Dedifferentiated amniotic fluid mesenchymal stem cell (primary cell): ENCODE measurements at regions not wholly inside any gene's neighbourhood (a gene's known extent, or its start where the extent isn't known, plus 50 kb on each side); places are given as distances from the start of the nearest gene placed in this dataset.
A peak's percentile ranks its signal among the peaks of the same experiment; 100 is the strongest.
"Not testable (repeated sequence)": the region's sequence is repeated elsewhere in the genome, so short reads cannot be mapped to it uniquely, and the experiment has no call there.

Source experiments
- DNase-seq: peaks from one replicate; pipeline ENCODE4 v3.0.0-alpha.2; 2016; ENCODE audit errors: extremely low spot score

GRCh38 chr2:173468266-173468793, 113.7 kb downstream of the CDCA7 start:
- no peak for DNase-seq

DNA sequence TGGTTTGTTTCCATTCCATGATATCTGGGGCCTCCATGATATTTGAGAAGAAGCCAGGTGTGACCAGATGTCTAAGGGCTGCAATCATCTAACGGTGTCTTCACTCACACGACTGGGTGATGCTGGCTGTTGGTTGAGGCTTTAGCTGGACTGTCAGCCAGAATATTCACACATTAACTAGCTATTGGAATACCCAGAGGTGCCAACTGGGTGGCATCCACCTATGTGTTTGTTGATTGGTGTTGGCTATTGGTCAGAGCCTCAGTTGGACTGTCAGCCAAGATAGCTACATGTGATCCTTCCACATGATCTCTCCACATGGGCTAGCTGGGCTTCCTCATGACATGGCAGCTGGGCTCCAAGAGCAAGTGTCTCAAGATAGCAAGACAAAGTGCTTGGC, 117.4 kb downstream of the CDCA7 start:
- no peak for DNase-seq

DNA sequence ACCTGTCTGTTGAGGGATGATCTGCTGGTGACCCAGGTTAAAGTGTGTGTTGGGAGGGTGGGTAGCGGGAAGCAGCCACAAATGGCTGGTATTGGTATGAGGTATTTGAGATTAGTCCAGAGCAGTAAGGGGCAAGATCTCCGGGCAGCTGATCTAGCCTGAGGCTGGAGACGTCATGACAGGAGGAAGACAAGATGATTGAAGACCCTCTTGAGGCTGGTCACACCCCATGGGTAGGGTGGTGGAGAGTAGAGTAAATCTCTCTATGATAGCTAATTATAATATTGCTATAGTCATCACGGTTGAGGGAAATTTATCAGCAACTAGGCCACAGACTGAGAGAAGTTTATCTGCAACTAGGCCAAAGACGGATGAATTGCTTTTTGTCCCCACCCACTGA, 128.5 kb downstream of the CDCA7 start:
- no peak for DNase-seq

- no peak for DNase-seq
These were observed 134.2 kb downstream of the CDCA7 start for GRCh38 chr2:173488861-173489260.

- DNase-seq = no peak
These were observed 136.7 kb downstream of the CDCA7 start for GRCh38 chr2:173491418-173491817.

- DNase-seq = no peak
These were observed 139.2 kb downstream of the CDCA7 start for GRCh38 chr2:173493874-173494273.

DNA sequence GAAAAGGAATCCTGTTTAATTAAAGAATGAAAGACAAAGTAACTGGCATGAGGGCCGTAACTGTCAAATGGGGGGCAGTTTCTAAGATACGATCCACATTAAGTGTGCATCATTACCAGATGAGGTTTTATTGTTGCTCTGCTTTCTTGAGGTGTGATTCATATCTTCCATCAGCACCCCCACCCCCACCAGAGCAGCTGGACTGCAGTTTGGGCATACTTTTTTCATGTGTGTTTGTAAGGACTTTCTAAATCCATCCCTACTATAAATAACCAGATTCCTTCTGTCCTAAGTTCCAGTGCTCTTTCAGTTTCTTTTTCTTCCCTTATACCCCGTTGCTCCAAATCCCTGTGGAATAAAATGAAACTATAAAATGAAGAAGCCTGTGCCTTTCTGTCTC, 142.1 kb downstream of the CDCA7 start:
- DNase-seq = peak; percentile 17

DNA sequence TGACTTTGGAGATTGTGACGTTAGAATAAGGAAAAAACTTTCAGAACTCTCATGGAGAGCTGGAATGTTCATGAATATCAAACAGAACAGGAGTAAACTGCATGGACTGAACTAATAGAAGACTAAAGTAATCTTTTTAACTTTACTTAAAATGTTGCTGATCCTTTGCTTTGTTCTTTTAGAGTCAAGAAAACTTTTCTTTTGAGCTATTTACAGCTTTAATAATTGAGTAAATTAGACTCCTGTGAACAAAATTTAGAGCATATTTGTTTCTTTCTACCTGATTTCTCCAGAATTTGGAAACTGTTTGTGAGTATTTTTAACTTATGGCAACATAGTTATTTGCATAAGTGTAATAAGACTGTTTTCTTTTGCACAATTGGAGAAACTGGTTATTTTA, 146.3 kb downstream of the CDCA7 start:
- no peak for DNase-seq

GRCh38 chr2:173502296-173502695, 147.6 kb downstream of the CDCA7 start:
- DNase-seq = no peak

GRCh38 chr2:173511357-173511756, 156.7 kb downstream of the CDCA7 start:
- no peak for DNase-seq

GRCh38 chr2:173511942-173512341, 157.3 kb downstream of the CDCA7 start:
- DNase-seq = no peak

DNA sequence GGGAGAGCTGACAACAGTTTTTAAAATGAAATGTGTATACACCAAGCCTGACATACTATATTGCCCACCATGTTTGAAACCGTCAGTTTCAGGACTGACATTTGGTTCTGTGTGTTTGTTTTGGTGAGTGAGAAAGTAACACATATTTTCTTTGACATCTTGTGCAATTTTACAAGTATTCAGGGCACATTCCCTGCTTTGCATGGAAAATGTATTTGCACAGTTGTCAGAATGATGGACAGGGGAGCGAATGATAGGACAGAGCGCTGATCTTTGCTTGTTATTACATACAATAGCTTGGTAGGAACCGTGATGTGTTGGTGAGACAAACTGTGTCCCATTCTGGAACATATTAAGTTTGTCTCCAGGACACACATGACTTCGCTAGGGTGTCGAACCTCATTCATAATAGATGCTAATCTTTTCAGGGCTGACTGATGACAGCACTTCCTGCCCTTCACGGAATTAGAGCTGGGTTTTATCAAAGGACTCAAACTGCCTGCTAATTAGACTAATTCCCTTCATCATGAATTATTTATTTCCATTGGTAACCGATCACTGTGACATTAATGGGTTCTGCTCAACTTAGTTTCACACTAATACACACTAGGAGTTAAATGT, 158.5 kb downstream of the CDCA7 start:
- no peak for DNase-seq

DNA sequence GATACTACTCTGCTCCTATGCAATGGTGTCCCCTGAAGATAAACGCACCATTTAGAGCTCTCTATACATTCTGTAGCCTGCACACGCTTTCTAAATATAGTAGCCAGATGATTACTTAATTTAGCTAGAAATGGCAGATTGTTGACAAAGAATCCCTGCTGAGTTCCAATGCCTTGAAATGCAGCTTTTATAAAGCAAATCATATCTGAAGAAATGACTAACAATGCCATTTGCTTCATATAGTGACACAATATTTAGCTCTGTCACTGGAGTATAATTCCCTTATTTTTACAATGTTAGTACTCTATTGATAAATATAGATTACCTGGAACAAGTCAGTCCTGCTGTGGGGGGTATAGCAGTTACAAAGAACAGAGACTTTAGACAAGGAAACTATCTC, 166.2 kb downstream of the CDCA7 start:
- no peak for DNase-seq

- DNase-seq = no peak
These were observed 166.9 kb downstream of the CDCA7 start for GRCh38 chr2:173521450-173522192.

DNA sequence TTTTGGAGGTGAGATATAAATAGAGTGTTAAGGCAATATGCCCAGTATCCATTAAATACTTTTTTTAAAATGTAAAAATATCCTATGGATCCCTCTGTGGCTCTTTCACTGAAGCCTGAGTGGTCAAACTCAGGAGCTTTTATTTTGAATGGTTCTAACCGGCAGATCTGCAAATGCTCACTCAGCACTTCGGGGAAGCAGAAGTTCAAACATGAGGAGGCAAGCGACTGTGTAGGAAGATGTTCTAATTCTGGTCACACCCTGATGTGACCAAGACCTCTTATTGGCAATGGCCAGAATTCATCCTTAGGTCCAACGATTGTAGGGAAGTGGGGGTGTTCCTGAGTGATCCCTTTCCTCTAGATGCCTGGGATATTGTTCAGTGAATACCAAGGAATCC, 168.8 kb downstream of the CDCA7 start:
- DNase-seq = no peak

- DNase-seq = no peak
These were observed 169.7 kb downstream of the CDCA7 start for GRCh38 chr2:173524256-173524955.

DNA sequence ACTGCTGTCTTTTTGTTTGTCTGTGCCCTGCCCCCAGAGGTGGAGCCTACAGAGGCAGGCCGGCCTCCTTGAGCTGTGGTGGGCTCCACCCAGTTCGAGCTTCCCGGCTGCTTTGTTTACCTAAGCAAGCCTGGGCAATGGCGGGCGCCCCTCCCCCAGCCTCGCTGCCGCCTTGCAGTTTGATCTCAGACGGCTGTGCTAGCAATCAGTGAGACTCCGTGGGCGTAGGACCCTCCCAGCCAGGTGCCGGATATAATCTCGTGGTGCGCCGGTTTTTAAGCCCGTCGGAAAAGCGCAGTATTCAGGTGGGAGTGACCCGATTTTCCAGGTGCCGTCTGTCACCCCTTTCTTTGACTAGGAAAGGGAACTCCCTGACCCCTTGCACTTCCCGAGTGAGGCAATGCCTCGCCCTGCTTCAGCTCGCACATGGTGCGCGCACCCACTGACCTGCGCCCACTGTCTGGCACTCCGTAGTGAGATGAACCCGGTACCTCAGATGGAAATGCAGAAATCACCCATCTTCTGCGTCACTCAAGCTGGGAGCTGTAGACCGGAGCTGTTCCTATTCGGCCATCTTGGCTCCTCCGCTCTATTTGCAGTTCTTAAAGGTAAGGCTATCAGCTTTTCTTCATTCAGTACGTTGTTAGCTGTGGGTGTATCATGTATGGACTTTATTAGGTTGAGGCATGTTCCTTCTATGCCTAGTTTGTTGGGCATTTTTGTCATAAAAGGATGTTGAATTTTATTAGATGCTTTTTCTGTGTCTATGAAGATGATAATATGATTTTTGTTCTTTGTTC, 178.3 kb downstream of the CDCA7 start:
- DNase-seq = not testable (repeated sequence)

- no peak for DNase-seq
These were observed 183.0 kb downstream of the CDCA7 start for GRCh38 chr2:173537694-173538093.

DNA sequence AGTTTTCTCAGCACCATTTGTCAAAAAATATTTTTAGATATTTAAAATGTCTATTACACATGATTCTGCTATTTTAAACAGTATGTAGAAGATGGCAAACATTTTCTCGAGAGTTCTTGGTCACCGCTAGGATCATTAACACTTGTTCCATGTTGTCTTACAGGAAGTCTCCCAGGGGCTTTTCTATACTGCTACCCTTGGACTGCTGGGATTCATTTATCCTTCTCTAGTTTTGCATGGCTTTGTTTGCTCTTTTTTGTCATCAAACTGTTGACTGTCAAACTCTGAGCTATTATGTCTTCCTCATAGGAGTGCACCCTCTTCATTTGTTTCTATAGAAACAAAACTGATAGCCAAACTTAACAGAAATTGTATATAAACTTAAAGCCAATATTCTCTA, 184.9 kb downstream of the CDCA7 start:
- no peak for DNase-seq

GRCh38 chr2:173544641-173545363, 190.1 kb downstream of the CDCA7 start:
- DNase-seq = no peak

DNA sequence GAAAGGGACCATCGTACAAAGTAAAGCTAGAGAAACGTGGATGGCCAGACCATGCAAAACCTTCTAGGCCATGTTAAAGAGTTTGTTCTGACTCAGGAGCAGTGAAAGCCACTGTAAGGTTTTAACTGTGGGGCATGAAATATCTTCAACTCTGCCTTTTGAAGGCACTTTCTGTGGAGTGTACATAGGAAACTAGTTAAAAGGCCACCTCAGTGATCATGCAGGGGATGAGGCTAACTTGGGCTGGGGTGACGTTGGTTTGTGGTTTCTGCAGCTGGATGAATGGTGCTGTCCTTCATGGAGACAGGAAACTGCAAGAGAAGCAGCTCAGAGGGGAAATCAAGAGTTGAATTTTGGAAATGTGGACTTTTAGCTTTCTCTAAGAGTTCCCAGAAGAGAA, 190.7 kb downstream of the CDCA7 start:
- no peak for DNase-seq
